Cerebellar cortex (tissue), 1 donor: ENCODE measurements at regions not wholly inside any gene's neighbourhood (a gene's known extent, or its start where the extent isn't known, plus 50 kb on each side); places are given as distances from the start of the nearest gene placed in this dataset.

Source experiments
- DNase-seq: peaks from one replicate; pipeline ENCODE4 v3.0.0-alpha.2; 2015; ENCODE audit warnings: low spot score

DNA sequence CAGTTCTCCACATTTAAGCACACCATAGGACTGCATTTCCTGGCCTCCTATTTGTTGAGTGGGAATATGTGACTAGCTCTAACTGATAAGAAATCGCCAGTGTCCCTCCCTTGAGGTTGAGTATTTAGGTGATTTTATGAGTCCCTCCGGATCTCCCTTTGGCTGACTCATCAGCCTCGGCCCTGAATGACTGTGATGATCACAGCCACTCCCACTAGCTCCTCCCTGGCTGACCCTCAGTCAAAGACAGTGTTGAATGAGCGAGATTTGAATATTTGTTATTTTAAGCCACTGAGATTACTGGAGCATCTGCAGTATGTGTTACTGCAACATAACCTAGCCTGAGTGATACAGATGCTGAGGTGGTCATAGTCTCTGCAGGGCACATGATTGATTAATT lies 515.3 kb downstream of the EPHB1 start:
- no peak for DNase-seq

DNA sequence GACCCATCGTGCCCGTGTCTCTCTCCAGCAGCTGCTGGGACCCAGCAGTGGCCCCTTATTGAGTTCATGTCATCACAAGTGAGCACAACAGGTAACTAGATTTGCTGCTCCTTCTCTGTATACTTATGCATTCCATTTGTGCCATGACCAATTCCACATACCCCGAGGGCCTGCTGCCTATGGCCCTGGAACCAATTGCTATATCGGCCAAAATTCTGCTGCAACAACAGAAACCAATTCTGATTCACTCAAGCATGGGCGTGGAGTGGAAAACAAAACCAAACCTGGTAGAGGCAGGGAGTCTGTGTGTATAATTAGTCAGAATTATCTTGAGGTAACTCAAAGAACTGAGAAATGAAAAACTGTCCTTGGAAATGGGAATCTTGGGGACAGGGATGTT lies 516.6 kb downstream of the EPHB1 start:
- no peak for DNase-seq

DNA sequence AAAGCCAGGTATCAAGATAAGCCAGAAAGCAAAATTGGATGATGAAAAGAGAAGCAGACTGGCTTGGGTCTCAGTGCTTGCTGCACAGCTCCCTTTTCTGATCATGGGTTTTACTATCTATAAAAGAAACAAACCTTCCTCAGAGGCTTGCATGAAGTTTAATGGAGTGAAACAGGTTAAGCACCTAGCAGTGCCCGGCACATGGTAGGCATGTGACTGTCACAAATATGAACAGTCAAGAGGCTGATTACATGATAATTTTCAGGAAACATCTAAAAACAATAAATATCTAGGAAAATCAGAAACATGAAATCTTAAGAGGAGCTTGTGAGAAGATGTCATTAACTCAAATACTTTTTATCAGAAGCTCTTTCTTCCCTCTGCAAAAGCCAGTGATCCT lies 519.2 kb downstream of the EPHB1 start:
- DNase-seq = no peak

GRCh38 chr3:135324301-135324700 lies 529.2 kb downstream of the EPHB1 start:
- DNase-seq = no peak

DNA sequence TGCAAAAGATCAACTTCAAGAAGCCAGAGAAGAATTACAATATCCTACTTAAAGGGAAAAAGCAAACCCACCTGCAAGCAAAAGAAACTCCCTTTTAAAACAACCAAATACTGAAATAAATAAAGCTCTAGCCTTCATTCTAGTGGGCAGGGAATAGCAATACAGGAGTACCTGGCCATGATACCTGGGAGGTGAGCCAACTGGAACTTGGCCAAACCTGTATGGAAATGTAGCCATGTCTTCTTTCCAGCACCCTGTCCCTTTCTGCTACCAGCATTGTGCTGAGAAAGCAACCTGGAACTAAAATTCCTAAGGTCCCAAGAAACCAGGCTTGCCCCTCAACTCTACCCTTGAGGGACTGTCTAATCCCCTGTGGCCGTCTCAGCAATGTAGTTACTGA lies 530.0 kb downstream of the EPHB1 start:
- peak; percentile 71 for DNase-seq

- peak; percentile 81 for DNase-seq
These were observed 530.7 kb downstream of the EPHB1 start for GRCh38 chr3:135325726-135326235.

- no peak for DNase-seq
These were observed 531.8 kb downstream of the EPHB1 start for GRCh38 chr3:135326851-135327250.

DNA sequence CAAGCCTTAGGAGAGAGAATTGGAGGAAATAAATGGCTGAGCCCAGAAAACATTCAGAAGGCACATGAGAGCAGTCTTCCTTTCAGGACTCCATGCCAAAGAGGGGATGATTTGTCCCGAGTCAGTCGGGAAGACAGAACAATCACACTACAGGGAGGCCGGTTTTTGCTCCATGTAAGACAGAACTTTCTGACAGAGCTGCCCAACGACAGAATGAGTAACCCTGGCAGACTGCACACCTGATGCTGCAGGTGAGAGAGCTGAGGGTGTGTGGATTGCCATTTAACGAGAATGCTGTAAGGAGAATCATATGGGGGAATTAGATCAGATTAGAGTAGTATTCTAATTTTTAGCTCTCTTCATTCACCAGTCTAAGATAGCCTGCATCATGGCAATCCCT lies 533.0 kb downstream of the EPHB1 start:
- no peak for DNase-seq

DNA sequence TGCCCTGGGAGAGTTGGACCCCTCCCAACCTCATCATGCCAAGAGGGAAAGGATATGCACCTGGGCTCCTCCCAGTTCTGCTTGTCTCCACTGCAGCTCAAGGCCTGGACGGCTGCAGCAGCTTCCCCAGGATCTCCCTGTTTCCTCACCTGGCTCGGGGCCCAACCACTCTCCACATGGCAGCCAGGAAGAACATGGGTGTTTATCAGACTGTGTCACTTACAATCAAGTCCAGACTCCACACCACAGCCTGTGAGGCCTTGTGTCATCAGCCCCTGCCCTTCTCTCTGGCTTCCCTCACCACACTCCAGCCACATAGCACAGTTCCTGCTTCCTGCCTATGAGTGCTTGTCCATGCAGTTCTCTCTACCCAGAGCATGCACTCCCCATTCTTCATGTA lies 534.4 kb downstream of the EPHB1 start:
- DNase-seq = peak; percentile 53

DNA sequence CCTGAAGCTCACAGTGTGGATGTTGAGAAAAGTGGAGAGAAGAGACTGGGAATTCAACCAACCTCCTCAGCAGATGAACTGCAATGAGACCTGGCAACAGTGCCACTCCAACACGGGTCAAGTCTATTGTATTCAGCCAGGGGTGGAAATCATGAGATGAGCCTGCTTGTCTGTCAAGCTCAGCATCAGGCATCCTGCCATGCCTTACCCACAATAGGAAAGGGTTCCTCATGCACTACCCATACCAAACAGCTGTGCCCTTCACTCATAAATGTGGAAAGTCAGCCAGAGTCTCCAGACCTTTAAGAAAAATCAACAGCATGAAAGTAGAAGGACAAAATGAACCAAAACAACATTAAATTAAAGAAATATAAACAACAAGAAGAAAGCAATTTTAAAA lies 542.1 kb downstream of the EPHB1 start:
- no peak for DNase-seq

DNA sequence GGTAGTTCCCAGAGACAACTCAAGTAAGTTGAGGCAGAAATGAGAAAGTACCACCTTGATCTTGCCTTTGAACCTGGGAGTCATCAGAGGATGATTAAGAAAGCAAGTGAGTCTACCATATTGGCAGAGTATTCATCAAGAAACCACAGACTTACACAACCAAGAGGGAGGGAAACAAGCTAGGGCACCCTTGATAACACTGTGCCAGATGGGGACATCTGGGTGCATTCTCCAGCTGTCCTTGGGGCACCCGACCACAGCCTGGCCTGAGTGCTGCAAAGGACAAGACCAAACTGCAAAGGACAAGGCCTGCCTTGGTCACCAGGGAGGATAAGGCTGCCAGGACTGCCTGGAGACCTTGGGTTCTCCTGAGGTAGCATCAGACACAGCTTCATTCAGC lies 553.6 kb downstream of the EPHB1 start:
- no peak for DNase-seq

DNA sequence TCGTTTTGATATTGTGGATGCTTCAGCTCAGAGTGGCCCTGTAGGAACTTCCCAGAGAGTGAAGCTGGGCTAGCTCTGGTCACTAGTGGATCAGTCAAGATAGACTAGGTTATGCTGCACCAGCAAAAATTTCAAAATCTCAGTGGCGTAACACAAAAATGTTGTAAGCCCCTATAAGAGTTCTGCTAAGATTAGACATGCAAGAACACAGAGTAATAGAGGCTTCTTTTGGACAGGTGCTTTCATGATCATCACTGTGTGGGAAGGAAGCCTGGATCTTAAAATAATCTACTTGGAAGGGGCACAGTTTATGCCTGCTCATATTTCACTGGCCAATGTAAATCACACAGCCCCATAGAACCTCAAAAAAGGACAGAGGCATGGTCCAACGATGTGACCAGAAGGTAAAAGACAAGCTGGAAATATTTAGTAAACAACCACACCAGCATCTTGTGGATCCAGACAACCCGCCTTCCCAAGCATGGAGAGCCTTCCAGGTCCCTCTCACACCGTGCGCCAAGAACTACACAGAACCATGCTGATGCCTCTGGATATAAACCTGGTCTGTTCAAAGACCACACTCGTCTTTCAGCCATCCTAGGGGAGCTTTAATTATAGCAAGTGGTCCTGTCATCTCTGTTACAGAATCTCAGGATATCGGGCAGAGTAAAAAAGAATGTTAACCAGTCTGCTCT lies 554.3 kb downstream of the EPHB1 start:
- no peak for DNase-seq

DNA sequence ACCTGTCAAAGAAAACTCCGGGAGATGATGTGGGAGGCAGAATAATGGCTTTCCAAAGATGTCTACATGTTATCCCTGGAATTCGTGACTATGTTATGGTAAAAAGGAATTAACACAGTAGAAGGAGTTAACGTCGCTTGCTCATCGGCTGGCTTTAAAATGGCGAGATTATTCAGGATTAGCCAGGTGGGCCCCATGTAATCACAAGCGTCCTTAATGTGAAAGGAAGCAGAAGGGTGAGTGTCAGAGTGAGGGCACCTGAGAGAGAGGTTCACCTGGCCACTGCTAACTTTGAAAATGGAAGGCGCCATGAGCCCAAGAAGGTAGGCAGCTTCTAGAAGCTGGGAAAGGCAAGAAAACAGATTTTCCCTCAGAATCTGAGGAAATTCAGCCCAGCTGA lies 557.2 kb downstream of the EPHB1 start:
- no peak for DNase-seq

DNA sequence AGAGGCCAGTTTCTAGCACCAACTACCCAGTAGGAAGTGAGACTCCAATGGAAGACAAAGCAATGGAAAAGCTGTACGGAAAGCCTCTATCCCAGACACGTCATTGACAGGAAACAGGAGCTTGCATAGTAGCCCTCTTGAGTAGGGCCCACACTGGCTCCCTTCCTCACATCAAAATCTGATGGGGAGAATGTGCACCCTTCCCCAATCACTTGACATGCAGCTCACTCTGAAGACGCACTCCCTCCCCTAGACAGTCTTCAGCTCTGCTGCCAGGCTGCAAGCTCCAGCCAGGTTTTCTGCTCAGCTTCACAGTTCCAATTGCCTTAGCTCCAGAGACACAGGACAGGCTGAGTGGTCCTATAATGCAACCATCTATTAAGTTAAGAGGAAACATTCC lies 567.8 kb downstream of the EPHB1 start:
- DNase-seq = no peak

- DNase-seq = no peak
These were observed 569.6 kb downstream of the EPHB1 start for GRCh38 chr3:135364676-135365075.

- no peak for DNase-seq
These were observed 571.8 kb downstream of the EPHB1 start for GRCh38 chr3:135366816-135367215.

- no peak for DNase-seq
These were observed 573.3 kb downstream of the EPHB1 start for GRCh38 chr3:135368316-135368715.

DNA sequence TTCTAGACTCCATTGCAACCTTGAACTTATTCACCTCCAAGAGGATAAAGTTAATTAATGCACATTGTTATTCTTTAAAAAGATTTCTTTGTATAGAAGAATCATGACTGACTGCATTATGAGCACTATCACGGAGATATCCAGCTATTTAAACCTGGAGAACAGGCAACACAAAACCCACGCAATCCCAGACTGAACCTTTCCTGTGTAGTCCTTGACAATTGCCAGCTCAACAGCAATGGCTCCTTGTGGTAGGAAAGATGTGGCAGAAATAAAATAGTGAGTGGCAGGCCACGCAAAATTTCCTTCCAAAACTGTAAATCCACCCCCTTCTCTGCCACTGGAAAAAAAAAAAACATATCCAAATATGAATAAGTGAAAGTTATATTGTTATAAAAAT lies 573.7 kb downstream of the EPHB1 start:
- DNase-seq = no peak

- no peak for DNase-seq
These were observed 579.5 kb downstream of the EPHB1 start for GRCh38 chr3:135374571-135374970.

DNA sequence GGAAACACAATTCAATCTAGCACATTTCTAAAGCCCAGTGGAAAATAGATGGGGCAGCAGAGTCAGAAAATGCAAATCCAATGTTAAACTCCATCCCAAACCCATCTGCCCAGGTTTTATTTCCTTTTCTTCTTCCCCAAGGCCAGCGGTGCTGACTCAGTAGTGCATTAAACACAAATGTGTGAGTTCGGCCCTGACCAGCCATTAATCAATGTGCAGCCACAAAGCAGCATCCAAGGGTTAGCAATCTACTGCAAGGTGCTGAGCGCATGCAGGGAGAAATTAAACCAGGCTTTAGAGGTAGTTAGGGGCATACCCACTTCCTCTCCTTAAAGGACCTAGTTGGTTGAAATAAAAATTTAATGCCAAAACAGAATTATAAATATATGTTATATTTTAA lies 583.3 kb upstream of the PPP2R3A start:
- DNase-seq = no peak

- no peak for DNase-seq
These were observed 582.9 kb upstream of the PPP2R3A start for GRCh38 chr3:135382621-135383020.

GRCh38 chr3:135383301-135383700 lies 582.2 kb upstream of the PPP2R3A start:
- no peak for DNase-seq

DNA sequence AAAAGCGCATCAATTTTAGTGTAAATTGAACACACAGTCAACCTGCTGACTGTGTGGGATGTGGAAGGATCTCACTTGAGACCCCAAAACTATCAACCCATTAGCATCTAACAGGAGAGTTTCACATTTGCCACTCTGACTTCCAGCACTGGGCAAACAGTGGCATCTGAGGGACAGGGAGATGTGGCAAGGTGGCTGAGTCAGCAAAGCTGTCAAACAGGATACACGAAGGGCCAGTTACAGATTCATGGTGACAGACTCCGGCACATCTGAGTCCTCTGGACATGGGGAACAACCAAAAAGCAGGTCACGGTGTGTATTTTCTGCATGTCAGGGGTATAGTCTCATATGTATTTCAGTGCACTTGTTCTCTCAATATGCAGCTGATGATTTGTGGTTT lies 573.4 kb upstream of the PPP2R3A start:
- no peak for DNase-seq

- DNase-seq = no peak
These were observed 572.4 kb upstream of the PPP2R3A start for GRCh38 chr3:135393159-135393558.
